ENCODE measurements at regions not wholly inside any gene's neighbourhood (a gene's known extent, or its start where the extent isn't known, plus 50 kb on each side); places are given as distances from the start of the nearest gene placed in this dataset.

- TF ChIP-seq CTCF (IDR thresholded peaks at IDR 0.05) (no peak), POLR2A (IDR thresholded peaks at IDR 0.05) (no peak)
Observed at GRCh38 chr10:33113466-33113865, 155.4 kb upstream of the ITGB1 start.

Data from adrenal gland (tissue), 5 donors.